C1 segment of cervical spinal cord (tissue), 14 donors: ENCODE measurements at regions not wholly inside any gene's neighbourhood (a gene's known extent, or its start where the extent isn't known, plus 50 kb on each side); places are given as distances from the start of the nearest gene placed in this dataset.
"Not testable (repeated sequence)": the region's sequence is repeated elsewhere in the genome, so short reads cannot be mapped to it uniquely, and the experiment has no call there.

Source experiments
- DNase-seq, 14 donors: peaks; one replicate each; lab custom pipeline; 2025; lab: John Stamatoyannopoulos, UW

GRCh38 chr3:73120710-73121109, 59.3 kb downstream of the EBLN2 start:
- DNase-seq: no peak

- no peak for DNase-seq
These were observed 60.3 kb downstream of the EBLN2 start for GRCh38 chr3:73121669-73122331.

- no peak for DNase-seq
These were observed 72.6 kb downstream of the EBLN2 start for GRCh38 chr3:73134034-73134433.

GRCh38 chr3:73136941-73137340, 75.5 kb downstream of the EBLN2 start:
- DNase-seq: no peak

GRCh38 chr3:73137736-73138403, 76.4 kb downstream of the EBLN2 start:
- DNase-seq: no peak

- DNase-seq: no peak
These were observed 79.4 kb downstream of the EBLN2 start for GRCh38 chr3:73140772-73141442.

GRCh38 chr3:73141525-73141924, 80.1 kb downstream of the EBLN2 start:
- no peak for DNase-seq

GRCh38 chr3:73143401-73143800, 81.9 kb downstream of the EBLN2 start:
- no peak for DNase-seq

- DNase-seq: no peak
These were observed 82.4 kb downstream of the EBLN2 start for GRCh38 chr3:73143821-73144237.

- DNase-seq: no peak
These were observed 82.8 kb downstream of the EBLN2 start for GRCh38 chr3:73144276-73144675.

- no peak for DNase-seq
These were observed 83.4 kb downstream of the EBLN2 start for GRCh38 chr3:73144828-73145227.

- not testable (repeated sequence) for DNase-seq
These were observed 86.0 kb downstream of the EBLN2 start for GRCh38 chr3:73147479-73147878.

- no peak for DNase-seq
These were observed 86.7 kb downstream of the EBLN2 start for GRCh38 chr3:73148206-73148605.

- no peak for DNase-seq
These were observed 87.2 kb downstream of the EBLN2 start for GRCh38 chr3:73148682-73149081.

GRCh38 chr3:73150369-73151130, 89.1 kb downstream of the EBLN2 start:
- DNase-seq: no peak

- DNase-seq: not testable (repeated sequence)
These were observed 91.1 kb downstream of the EBLN2 start for GRCh38 chr3:73152571-73152970.

- DNase-seq: not testable (repeated sequence)
These were observed 91.6 kb downstream of the EBLN2 start for GRCh38 chr3:73153057-73153456.

- not testable (repeated sequence) for DNase-seq
These were observed 92.8 kb downstream of the EBLN2 start for GRCh38 chr3:73154261-73154660.

GRCh38 chr3:73155441-73155840, 94.0 kb downstream of the EBLN2 start:
- DNase-seq: not testable (repeated sequence)

- DNase-seq: no peak
These were observed 103.2 kb downstream of the EBLN2 start for GRCh38 chr3:73164622-73165021.

- no peak for DNase-seq
These were observed 114.2 kb downstream of the EBLN2 start for GRCh38 chr3:73175698-73176097.

GRCh38 chr3:73176941-73177340, 115.5 kb downstream of the EBLN2 start:
- no peak for DNase-seq
